Bronchial epithelial cell (primary cell): ENCODE measurements at regions not wholly inside any gene's neighbourhood (a gene's known extent, or its start where the extent isn't known, plus 50 kb on each side); places are given as distances from the start of the nearest gene placed in this dataset.

ENCODE experiments used
- DNase-seq: peaks from one replicate; pipeline ENCODE4 v3.0.0-alpha.2; 2010; ENCODE audit warnings: low read depth
- FAIRE-seq: peaks from 2 replicates; lab custom pipeline; 2011; peaks lifted over from hg19 to GRCh38; lab: Jason Lieb, UNC
- H3K27me3 ChIP-seq: 2 replicates; pipeline ENCODE4 v1.5.1; 2011; ENCODE audit warnings: low read length; ENCODE audit not compliant: control insufficient read depth, insufficient read depth
- H3K36me3 ChIP-seq: 2 replicates; pipeline ENCODE4 v1.5.1; 2011; ENCODE audit warnings: low read length; ENCODE audit not compliant: control insufficient read depth, insufficient read depth
- H3K4me3 ChIP-seq: 2 replicates; pipeline ENCODE4 v1.5.1; 2011; ENCODE audit warnings: mild to moderate bottlenecking, low read depth, low read length, control low read depth
- CTCF ChIP-seq: IDR thresholded peaks from 2 replicates; pipeline ENCODE4 v1.5.1; 2011; ENCODE audit warnings: mild to moderate bottlenecking, moderate library complexity, low read length, control low read depth, inconsistent platforms; ENCODE audit not compliant: insufficient read depth, severe bottlenecking

- TF ChIP-seq CTCF: no peak
- FAIRE-seq (no peak), DNase-seq (no peak)
- no peaks in the 10 kb centered on the region for H3K36me3 ChIP-seq
- no peak overlapping the region for H3K4me3 ChIP-seq
- H3K27me3 ChIP-seq: no peaks in the 10 kb centered on the region
Observed at GRCh38 chr14:23805761-23806160, 147.8 kb upstream of the DHRS4 start.

- DNase-seq (no peak), FAIRE-seq (no peak)
- Histone ChIP-seq H3K36me3 (no peaks in the 10 kb centered on the region), H3K27me3 (no peaks in the 10 kb centered on the region), H3K4me3 (no peak overlapping the region)
- no peak for TF ChIP-seq CTCF
Observed at GRCh38 chr14:23814527-23815256, 138.9 kb upstream of the DHRS4 start.

- DNase-seq: no peak
- Histone ChIP-seq H3K36me3 (no peaks in the 10 kb centered on the region), H3K27me3 (no peaks in the 10 kb centered on the region), H3K4me3 (no peak overlapping the region)
- TF ChIP-seq CTCF: no peak
- no peak for FAIRE-seq
Observed at GRCh38 chr14:23816371-23816770, 137.2 kb upstream of the DHRS4 start.

GRCh38 chr14:23817164-23817767 lies 136.3 kb upstream of the DHRS4 start:
- DNase-seq (no peak), FAIRE-seq (no peak)
- Histone ChIP-seq H3K4me3 (no peak overlapping the region), H3K27me3 (no peaks in the 10 kb centered on the region), H3K36me3 (no peaks in the 10 kb centered on the region)
- no peak for TF ChIP-seq CTCF

- Histone ChIP-seq H3K36me3 (no peaks in the 10 kb centered on the region), H3K27me3 (no peaks in the 10 kb centered on the region), H3K4me3 (no peak overlapping the region)
- DNase-seq (no peak), FAIRE-seq (no peak)
- TF ChIP-seq CTCF: no peak
Observed at GRCh38 chr14:23827100-23827892, 126.3 kb upstream of the DHRS4 start.
